OCI-LY3 (cell line): ENCODE measurements at regions not wholly inside any gene's neighbourhood (a gene's known extent, or its start where the extent isn't known, plus 50 kb on each side); places are given as distances from the start of the nearest gene placed in this dataset.

Source experiments
- CTCF ChIP-seq: fragments of 200-600, 300-600 bp; sonication (generic); IDR thresholded peaks from 2 replicates; pipeline ENCODE4 v1.5.1; 2014; ENCODE audit warnings: antibody characterized with exemption, low read length, low read depth
- EZH2phosphoT487 ChIP-seq: fragments of 200-600 bp; shearing (Covaris generic); IDR thresholded peaks from 2 replicates; pipeline ENCODE4 v1.6.1; 2018; ENCODE audit warnings: antibody characterized with exemption, mixed run types, low read depth

GRCh38 chr11:86180423-86180822 is 64.1 kb upstream of the EED start:
- TF ChIP-seq CTCF (no peak), EZH2phosphoT487 (no peak)
